ENCODE measurements at regions not wholly inside any gene's neighbourhood (a gene's known extent, or its start where the extent isn't known, plus 50 kb on each side); places are given as distances from the start of the nearest gene placed in this dataset.

- no peaks in the 10 kb centered on the region for H3K9me2 ChIP-seq (replicated peaks; ENCODE audit: insufficient read depth, low read length)
- H3K36me3 ChIP-seq (replicated peaks; ENCODE audit: insufficient read depth, low read length), result no peaks in the 10 kb centered on the region
- no peak overlapping the region for H3K27ac ChIP-seq (ENCODE audit: low read length)
- DNase-seq, result no peak
- H3F3A ChIP-seq (ENCODE audit: insufficient read depth, low read length), result no peaks in the 10 kb centered on the region
- no peaks in the 10 kb centered on the region for H4K20me1 ChIP-seq (ENCODE audit: insufficient read depth, low read length)
- no peaks in the 10 kb centered on the region for H3K27me3 ChIP-seq (replicated peaks; ENCODE audit: insufficient read depth, low read length)
- H3K4me1 ChIP-seq (ENCODE audit: low read length), result no peaks in the 10 kb centered on the region
- TF ChIP-seq EZH2phosphoT487 (IDR thresholded peaks at IDR 0.05; ENCODE audit: low read length) (no peak), CTCF (IDR thresholded peaks at IDR 0.05; ENCODE audit: low read length) (no peak), EZH2 (optimal IDR thresholded peaks at IDR 0.05; ENCODE audit: low read depth, low read length) (no peak)
- H3K9ac ChIP-seq (ENCODE audit: low read length), result no peak overlapping the region
- no peaks in the 10 kb centered on the region for H3K79me2 ChIP-seq (ENCODE audit: low read length)
- no peaks in the 10 kb centered on the region for H3K9me3 ChIP-seq (replicated peaks; ENCODE audit: insufficient read depth, low read length)
- no peak overlapping the region for H3K4me2 ChIP-seq (ENCODE audit: low read depth, low read length)
- no peak overlapping the region for H3K4me3 ChIP-seq (ENCODE audit: low read length)
- no peak overlapping the region for H2AFZ ChIP-seq (ENCODE audit: low read length)
Observed at GRCh38 chrX:96474029-96474740, 210.5 kb upstream of the DIAPH2 start.

- Histone ChIP-seq H3K4me1 (ENCODE audit: low read length) (no peaks in the 10 kb centered on the region), H3F3A (ENCODE audit: insufficient read depth, low read length) (no peaks in the 10 kb centered on the region), H3K27ac (ENCODE audit: low read length) (no peak overlapping the region), H3K9me3 (replicated peaks; ENCODE audit: insufficient read depth, low read length) (no peaks in the 10 kb centered on the region), H2AFZ (ENCODE audit: low read length) (no peak overlapping the region), H3K79me2 (ENCODE audit: low read length) (no peaks in the 10 kb centered on the region), H3K4me2 (ENCODE audit: low read depth, low read length) (no peak overlapping the region), H3K9ac (ENCODE audit: low read length) (no peak overlapping the region), H3K9me2 (replicated peaks; ENCODE audit: insufficient read depth, low read length) (no peaks in the 10 kb centered on the region), H4K20me1 (ENCODE audit: insufficient read depth, low read length) (no peaks in the 10 kb centered on the region), H3K27me3 (replicated peaks; ENCODE audit: insufficient read depth, low read length) (no peaks in the 10 kb centered on the region), H3K36me3 (replicated peaks; ENCODE audit: insufficient read depth, low read length) (no peaks in the 10 kb centered on the region), H3K4me3 (ENCODE audit: low read length) (no peak overlapping the region)
- DNase-seq, result no peak
- TF ChIP-seq CTCF (IDR thresholded peaks at IDR 0.05; ENCODE audit: low read length) (no peak), EZH2phosphoT487 (IDR thresholded peaks at IDR 0.05; ENCODE audit: low read length) (no peak), EZH2 (optimal IDR thresholded peaks at IDR 0.05; ENCODE audit: low read depth, low read length) (no peak)
Observed at GRCh38 chrX:96474741-96475125, 209.9 kb upstream of the DIAPH2 start.

GRCh38 chrX:96480081-96480480 lies 204.6 kb upstream of the DIAPH2 start:
- no peak overlapping the region for H3K4me2 ChIP-seq (ENCODE audit: low read depth, low read length)

More at GRCh38 chrX:96480081-96480480, 204.6 kb upstream of the DIAPH2 start:
- no peak overlapping the region for H3K9ac ChIP-seq (ENCODE audit: low read length)
- H4K20me1 ChIP-seq (ENCODE audit: insufficient read depth, low read length), result no peaks in the 10 kb centered on the region
- no peak for DNase-seq
- no peak overlapping the region for H2AFZ ChIP-seq (ENCODE audit: low read length)
- H3K27me3 ChIP-seq (replicated peaks; ENCODE audit: insufficient read depth, low read length), result no peaks in the 10 kb centered on the region
- H3K79me2 ChIP-seq (ENCODE audit: low read length), result no peaks in the 10 kb centered on the region
- no peaks in the 10 kb centered on the region for H3F3A ChIP-seq (ENCODE audit: insufficient read depth, low read length)
- no peaks in the 10 kb centered on the region for H3K9me2 ChIP-seq (replicated peaks; ENCODE audit: insufficient read depth, low read length)
- no peak for TF ChIP-seq EZH2phosphoT487 (IDR thresholded peaks at IDR 0.05; ENCODE audit: low read length)
- no peak for TF ChIP-seq EZH2 (optimal IDR thresholded peaks at IDR 0.05; ENCODE audit: low read depth, low read length)
- no peak for TF ChIP-seq CTCF (IDR thresholded peaks at IDR 0.05; ENCODE audit: low read length)
- no peaks in the 10 kb centered on the region for H3K4me1 ChIP-seq (ENCODE audit: low read length)
- no peaks in the 10 kb centered on the region for H3K9me3 ChIP-seq (replicated peaks; ENCODE audit: insufficient read depth, low read length)
- H3K36me3 ChIP-seq (replicated peaks; ENCODE audit: insufficient read depth, low read length), result no peaks in the 10 kb centered on the region
- H3K4me3 ChIP-seq (ENCODE audit: low read length), result no peak overlapping the region
- H3K27ac ChIP-seq (ENCODE audit: low read length), result no peak overlapping the region

Data from MM.1S (cell line).